HepG2 (cell line): ENCODE measurements at regions not wholly inside any gene's neighbourhood (a gene's known extent, or its start where the extent isn't known, plus 50 kb on each side); places are given as distances from the start of the nearest gene placed in this dataset.

Source experiments
- ATAC-seq: fragments of 200-7000 bp; cut with Tn5 transposase; 3 replicates; pipeline ENCODE4 v1.9.1; 2020; ENCODE audit warnings: mild to moderate bottlenecking, moderate library complexity
- BruUV-seq: library from RNA; stranded (reverse); fragments of 400-500 nt; replicated peaks from 2 replicates; lab custom pipeline; 2021; lab: Mats Ljungman, UMichigan
- CTCF ChIA-PET: fragments of 300-600 bp; formaldehyde crosslinking; extraction: SDS; loops from one replicate; lab custom pipeline; 2021; ENCODE audit warnings: low total read pairs, inconsistent platforms, low intra/inter-chr PET ratio; lab: Yijun Ruan, JAX
- POLR2A ChIA-PET: fragments of 350-600 bp; sonication (Branson Sonifier 250); formaldehyde crosslinking; loops from one replicate; lab custom pipeline; 2020; ENCODE audit warnings: antibody characterized with exemption, inconsistent platforms; lab: Yijun Ruan, JAX
- DNase-seq: peaks from one replicate; pipeline ENCODE4 v3.0.0-alpha.2; 2015; ENCODE audit warnings: low spot score
- FAIRE-seq: peaks from 3 replicates; lab custom pipeline; 2011; peaks lifted over from hg19 to GRCh38; lab: Jason Lieb, UNC
- H2AFZ ChIP-seq: one replicate; pipeline ENCODE4 v1.6.1; 2011; ENCODE audit warnings: low read length, inconsistent platforms
- H3K27ac ChIP-seq: fragments of 300-600 bp; 3 replicates; pipeline ENCODE4 v1.8.0; 2011; ENCODE audit warnings: mixed run types, mild to moderate bottlenecking, mixed read lengths, low read length, inconsistent platforms; ENCODE audit not compliant: insufficient read depth; ENCODE audit errors: extremely low read length
- H3K27me3 ChIP-seq, 2 experiments: fragments of 200-600 bp in 1 of 2; 2 replicates in 1 of 2; 3 replicates in 1 of 2; pipeline versions ENCODE4 v1.6.0 to v1.8.0; 2011; ENCODE audit warnings: low read length in 2 of 2, mild to moderate bottlenecking in 2 of 2, moderate library complexity in 2 of 2, inconsistent platforms in 1 of 2; ENCODE audit not compliant: insufficient read depth in 2 of 2, control insufficient read depth in 1 of 2
- H3K36me3 ChIP-seq, 2 experiments: fragments of 200-600 bp in 1 of 2; replicated peaks in 1 of 2; 2 replicates in 1 of 2; 3 replicates in 1 of 2; pipeline versions ENCODE4 v1.5.1 to v1.8.0; 2011; ENCODE audit warnings: low read length in 2 of 2, inconsistent platforms in 1 of 2; ENCODE audit not compliant: insufficient read depth in 2 of 2, control insufficient read depth in 1 of 2
- H3K4me1 ChIP-seq: 2 replicates; pipeline ENCODE4 v1.5.1; 2012; ENCODE audit warnings: low read length, inconsistent platforms; ENCODE audit not compliant: insufficient read depth
- H3K4me2 ChIP-seq: 2 replicates; pipeline ENCODE4 v1.6.0; 2011; ENCODE audit warnings: low read depth, low read length, inconsistent platforms
- H3K4me3 ChIP-seq, 3 experiments: fragments of 200-600 bp in 1 of 3; sonication (generic), shearing (Covaris generic) in 1 of 3; replicated peaks in 1 of 3; 2 replicates each; pipeline ENCODE4 v1.5.1; 2011 to 2016; ENCODE audit warnings: low read length in 3 of 3, inconsistent platforms in 2 of 3, low read depth in 2 of 3, mild to moderate bottlenecking in 2 of 3, control low read depth in 1 of 3, mixed read lengths in 1 of 3; ENCODE audit not compliant: insufficient read depth in 1 of 3
- H3K79me2 ChIP-seq: one replicate; pipeline ENCODE4 v1.6.1; 2011; ENCODE audit warnings: low read length, inconsistent platforms; ENCODE audit not compliant: insufficient read depth
- H3K9ac ChIP-seq: 2 replicates; pipeline ENCODE4 v1.6.0; 2011; ENCODE audit warnings: mild to moderate bottlenecking, low read depth, low read length, inconsistent platforms; ENCODE audit not compliant: insufficient read depth
- H3K9me3 ChIP-seq: 2 replicates; pipeline ENCODE4 v1.5.1; 2012; ENCODE audit warnings: mild to moderate bottlenecking, low read length
- H4K20me1 ChIP-seq: 2 replicates; pipeline ENCODE4 v1.6.0; 2011; ENCODE audit warnings: inconsistent platforms, mild to moderate bottlenecking, low read length, moderate library complexity; ENCODE audit not compliant: insufficient read depth
- GTF2F1 ChIP-seq: fragments of 150-350 bp; IDR thresholded peaks from 2 replicates; pipeline ENCODE4 v1.6.1; 2014; ENCODE audit warnings: low read length
- REL ChIP-seq: sonication (generic); formaldehyde crosslinking; conservative IDR thresholded peaks from 2 replicates; pipeline ENCODE4 v1.8.0; 2022; ENCODE audit warnings: mild to moderate bottlenecking, missing genetic modification reagents, moderate library complexity
- SP2 ChIP-seq: sonication (generic); formaldehyde crosslinking; IDR thresholded peaks from 2 replicates; pipeline ENCODE4 v1.5.1; 2020; ENCODE audit warnings: mild to moderate bottlenecking, missing genetic modification reagents
- ZC3H4 ChIP-seq: sonication (generic); formaldehyde crosslinking; IDR thresholded peaks from 2 replicates; pipeline ENCODE4 v1.4.0; 2020; ENCODE audit warnings: missing genetic modification reagents, borderline replicate concordance
- ZNF143 ChIP-seq: sonication (generic); formaldehyde crosslinking; IDR thresholded peaks from 2 replicates; pipeline ENCODE4 v1.4.0; 2020; ENCODE audit warnings: missing genetic modification reagents
- ZNF44 ChIP-seq: sonication (generic); formaldehyde crosslinking; IDR thresholded peaks from 2 replicates; pipeline ENCODE4 v1.5.1; 2020; ENCODE audit warnings: mild to moderate bottlenecking, missing genetic modification reagents
- ZNF687 ChIP-seq: sonication (generic); formaldehyde crosslinking; IDR thresholded peaks from 2 replicates; pipeline ENCODE4 v1.5.1; 2020; ENCODE audit warnings: mild to moderate bottlenecking, missing genetic modification reagents, moderate library complexity
- ZNF720 ChIP-seq: sonication (generic); formaldehyde crosslinking; IDR thresholded peaks from 2 replicates; pipeline ENCODE4 v1.4.0; 2020; ENCODE audit warnings: missing genetic modification reagents
- ZNF770 ChIP-seq: sonication (generic); formaldehyde crosslinking; IDR thresholded peaks from 2 replicates; pipeline ENCODE4 v1.5.0; 2020; ENCODE audit warnings: mild to moderate bottlenecking, missing genetic modification reagents
- WGBS: methylation state at CpG from one replicate; pipeline ENCODE4 v1.1.6; 2017; ENCODE audit warnings: low lambda C conversion rate; 5-methylcytosine and 5-hydroxymethylcytosine counted together
- in situ Hi-C: cut with HindIII; loops from 2 replicates; pipeline ENCODE4 v1.10.0; 2017; ENCODE audit warnings: low pct_unique_long_range_greater_than_20kb; ENCODE audit not compliant: extremely low pct_ligation_motif_present
- intact Hi-C: fragments of 100-400 bp; cut with micrococcal nuclease; formaldehyde crosslinking; loops from one replicate; pipeline ENCODE4 v1.10.0; 2022; ENCODE audit not compliant: unreplicated experiment

GRCh38 chr2:122326471-122326870, 571.0 kb downstream of the TSN start:
- BruUV-seq, result no TSS peak
- in situ Hi-C loops (no loop called here), intact Hi-C loops (no loop called here)
- no peaks in the 10 kb centered on the region for H4K20me1 ChIP-seq
- ATAC-seq (no peak), DNase-seq (no peak)
- H3K9me3 ChIP-seq, result no peaks in the 10 kb centered on the region
- H3K4me3 ChIP-seq, result no peak overlapping the region
- H3K27ac ChIP-seq, result no peak overlapping the region
- H3K9ac ChIP-seq, result no peak overlapping the region
- no peaks in the 10 kb centered on the region for H3K36me3 ChIP-seq
- TF ChIP-seq GTF2F1 (no peak), ZNF687 (no peak), SP2 (CRISPR knock-in tag) (no peak), ZNF720 (CRISPR knock-in tag) (no peak), ZNF143 (no peak), ZNF770 (CRISPR knock-in tag) (no peak), ZNF44 (CRISPR knock-in tag) (no peak), ZC3H4 (CRISPR knock-in tag) (no peak), REL (CRISPR knock-in tag) (no peak)
- TF ChIP-seq, all 625 proteins: peak for 0
- no peak for FAIRE-seq
- Histone ChIP-seq H3K79me2 (no peaks in the 10 kb centered on the region), H3K4me2 (no peak overlapping the region), H3K4me1 (no peaks in the 10 kb centered on the region), H3K27me3 (no peaks in the 10 kb centered on the region), H2AFZ (no peak overlapping the region)
- ChIA-PET CTCF (no interaction called here), POLR2A (no interaction called here)
- WGBS, result 0% methylated on average over 3 of the region's 3 CpGs
